ENCODE measurements at regions not wholly inside any gene's neighbourhood (a gene's known extent, or its start where the extent isn't known, plus 50 kb on each side); places are given as distances from the start of the nearest gene placed in this dataset.

- no peak for TF ChIP-seq CTCF (IDR thresholded peaks at IDR 0.05)
- H3K4me1 Mint-ChIP-seq = no peaks in the 10 kb centered on the region
- ChIA-PET POLR2A (no interaction called here), CTCF (no interaction called here)
- no peak overlapping the region for H3K4me3 Mint-ChIP-seq
- H3K27ac Mint-ChIP-seq = no peak overlapping the region
- ATAC-seq (ENCODE audit: low read depth) (no peak), DNase-seq (no peak)
- H3K36me3 Mint-ChIP-seq (ENCODE audit: low read depth) = no peaks in the 10 kb centered on the region
- H3K27me3 Mint-ChIP-seq = no peaks in the 10 kb centered on the region
- H3K9me3 Mint-ChIP-seq = no peaks in the 10 kb centered on the region
- intact Hi-C loops (cut with micrococcal nuclease) = no loop called here
Observed at GRCh38 chr13:78105656-78106055, 187.0 kb upstream of the EDNRB start.

DNA sequence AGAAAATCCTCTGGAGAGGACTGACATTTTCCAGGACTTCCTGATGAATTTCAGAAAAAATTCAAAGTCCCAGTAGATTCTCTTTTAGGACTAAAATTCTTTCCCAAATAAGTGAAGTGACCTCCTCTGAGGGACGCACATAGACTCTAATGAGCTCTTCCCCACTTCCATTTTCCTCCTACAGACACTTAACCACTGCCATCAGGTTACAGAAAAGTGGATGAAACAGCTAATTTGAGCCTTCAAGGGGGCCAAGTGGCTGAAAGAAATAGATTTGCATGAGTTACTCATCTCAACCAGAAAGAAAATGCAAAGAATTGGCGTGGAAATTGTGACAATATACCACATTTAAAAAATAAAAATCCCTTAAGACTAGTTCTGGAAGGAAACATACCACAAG is 185.3 kb upstream of the EDNRB start:
- no peaks in the 10 kb centered on the region for H3K9me3 Mint-ChIP-seq
- no peaks in the 10 kb centered on the region for H3K36me3 Mint-ChIP-seq (ENCODE audit: low read depth)
- ChIA-PET POLR2A (no interaction called here), CTCF (no interaction called here)
- DNase-seq (no peak), ATAC-seq (ENCODE audit: low read depth) (no peak)
- no peaks in the 10 kb centered on the region for H3K4me1 Mint-ChIP-seq
- no peak overlapping the region for H3K4me3 Mint-ChIP-seq
- no peaks in the 10 kb centered on the region for H3K27me3 Mint-ChIP-seq
- intact Hi-C loops (cut with micrococcal nuclease) = no loop called here
- TF ChIP-seq CTCF (IDR thresholded peaks at IDR 0.05) = no peak
- no peak overlapping the region for H3K27ac Mint-ChIP-seq

- Mint-ChIP-seq H3K27me3 (no peaks in the 10 kb centered on the region), H3K9me3 (no peaks in the 10 kb centered on the region), H3K4me3 (no peak overlapping the region), H3K4me1 (no peaks in the 10 kb centered on the region), H3K36me3 (ENCODE audit: low read depth) (no peaks in the 10 kb centered on the region), H3K27ac (no peak overlapping the region)
- TF ChIP-seq CTCF (IDR thresholded peaks at IDR 0.05) = no peak
- DNase-seq = no peak
- intact Hi-C loops (cut with micrococcal nuclease) = no loop called here
- CTCF ChIA-PET = no interaction called here
- POLR2A ChIA-PET = no interaction called here
- ATAC-seq (ENCODE audit: low read depth) = no peak
Observed at GRCh38 chr13:78102741-78103140, 184.1 kb upstream of the EDNRB start.

DNA sequence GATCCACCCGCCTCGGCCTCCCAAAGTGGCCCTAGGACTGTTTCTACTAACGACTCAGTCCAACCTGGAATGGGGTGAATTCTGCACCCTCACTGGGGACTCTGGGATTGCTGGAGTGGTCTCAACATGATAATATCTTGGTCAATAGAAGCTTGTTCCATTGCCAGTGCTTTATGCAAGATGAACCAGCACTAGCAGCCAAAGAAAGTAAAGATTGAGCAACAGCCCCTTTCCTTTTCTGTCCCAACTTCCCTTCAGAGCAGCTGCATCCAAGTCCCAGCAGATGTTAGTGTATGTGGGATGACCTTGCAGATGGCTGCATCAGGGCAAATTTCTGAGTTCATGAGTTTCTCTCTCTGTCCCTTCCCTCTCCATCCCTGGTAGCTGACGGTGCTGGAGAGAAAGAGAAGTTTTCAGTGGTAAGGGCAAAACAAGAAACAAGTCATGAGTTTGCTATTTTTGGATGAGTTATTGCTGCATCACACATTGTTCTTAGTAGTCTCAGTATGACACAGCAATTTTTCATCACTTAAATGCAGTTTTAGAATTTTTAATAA is 183.6 kb upstream of the EDNRB start:
- TF ChIP-seq CTCF (IDR thresholded peaks at IDR 0.05) = no peak
- Mint-ChIP-seq H3K4me1 (no peaks in the 10 kb centered on the region), H3K9me3 (no peaks in the 10 kb centered on the region), H3K27me3 (peaks cover 5% of the 10 kb centered on the region), H3K4me3 (no peak overlapping the region), H3K27ac (no peak overlapping the region), H3K36me3 (ENCODE audit: low read depth) (no peaks in the 10 kb centered on the region)
- intact Hi-C loops (cut with micrococcal nuclease) = no loop called here
- no peak for DNase-seq
- ChIA-PET CTCF (interaction anchor here (1.2 kb wide), 1 partner anchor 19 kb away, joined by 4 read pairs; no protein-coding TSS in a partner anchor), POLR2A (no interaction called here)
- ATAC-seq (ENCODE audit: low read depth) = no peak

GRCh38 chr13:78100486-78100885 is 181.9 kb upstream of the EDNRB start:
- Mint-ChIP-seq H3K9me3 (no peaks in the 10 kb centered on the region), H3K4me3 (no peak overlapping the region), H3K36me3 (ENCODE audit: low read depth) (no peaks in the 10 kb centered on the region), H3K27ac (no peak overlapping the region), H3K4me1 (no peaks in the 10 kb centered on the region), H3K27me3 (peaks cover 8% of the 10 kb centered on the region)
- ATAC-seq (ENCODE audit: low read depth) (no peak), DNase-seq (no peak)
- POLR2A ChIA-PET = no interaction called here
- CTCF ChIA-PET = no interaction called here
- TF ChIP-seq CTCF (IDR thresholded peaks at IDR 0.05) = no peak
- intact Hi-C loops (cut with micrococcal nuclease) = no loop called here
